SH-SY5Y (cell line): ENCODE measurements at regions not wholly inside any gene's neighbourhood (a gene's known extent, or its start where the extent isn't known, plus 50 kb on each side); places are given as distances from the start of the nearest gene placed in this dataset.

Source experiments
- GATA2 ChIP-seq: IDR thresholded peaks from 2 replicates; pipeline ENCODE4 v1.6.1; 2011; ENCODE audit warnings: mild to moderate bottlenecking, low read depth, low read length
- GATA3 ChIP-seq: IDR thresholded peaks from 2 replicates; pipeline ENCODE4 v1.6.1; 2011; ENCODE audit warnings: low read depth, mild to moderate bottlenecking, low read length, moderate library complexity

DNA sequence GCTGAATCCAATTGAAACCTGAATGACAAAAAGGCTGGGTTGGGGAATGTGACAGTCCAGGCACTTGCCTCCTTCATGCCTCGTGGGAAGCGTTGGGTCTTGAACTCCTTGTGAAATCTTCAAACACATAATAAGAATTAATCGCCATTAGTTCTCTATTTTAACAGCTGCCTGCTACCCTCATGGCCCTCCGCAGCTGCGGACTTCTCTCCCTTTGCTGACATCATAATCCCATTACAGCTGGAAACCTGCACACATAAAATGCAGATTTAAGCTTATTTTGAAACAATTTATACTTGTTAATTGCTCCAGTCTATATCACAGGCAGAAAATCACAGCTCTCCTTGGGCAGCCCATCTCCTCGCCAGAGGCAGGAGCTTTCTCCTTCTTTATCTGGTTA, 403.0 kb upstream of the MKI67 start:
- no peak for TF ChIP-seq GATA2
- no peak for TF ChIP-seq GATA3
